HepG2 (cell line): ENCODE measurements at regions not wholly inside any gene's neighbourhood (a gene's known extent, or its start where the extent isn't known, plus 50 kb on each side); places are given as distances from the start of the nearest gene placed in this dataset.

Experiments used
- ATAD3A ChIP-seq: sonication (generic); formaldehyde crosslinking; IDR thresholded peaks from 2 replicates; pipeline ENCODE4 v1.4.0; 2020; ENCODE audit warnings: missing genetic modification reagents
- DR1 ChIP-seq: sonication (generic); formaldehyde crosslinking; IDR thresholded peaks from 2 replicates; pipeline ENCODE4 v1.8.0; 2021; ENCODE audit warnings: mild to moderate bottlenecking, missing genetic modification reagents, inconsistent platforms
- HINFP ChIP-seq: sonication (generic); formaldehyde crosslinking; IDR thresholded peaks from 2 replicates; pipeline ENCODE4 v1.4.0; 2020; ENCODE audit warnings: low read depth, mild to moderate bottlenecking, missing genetic modification reagents
- ZNF432 ChIP-seq: sonication (generic); formaldehyde crosslinking; IDR thresholded peaks from 2 replicates; pipeline ENCODE4 v1.5.0; 2020; ENCODE audit warnings: missing genetic modification reagents, mild to moderate bottlenecking, borderline replicate concordance
- ZNF607 ChIP-seq: sonication (generic); formaldehyde crosslinking; IDR thresholded peaks from 2 replicates; pipeline ENCODE4 v1.5.1; 2020; ENCODE audit warnings: missing genetic modification reagents, mild to moderate bottlenecking, borderline replicate concordance
- TF ChIP-seq, protein P1 (sequence below), 2 experiments: fragments of 450-650 bp in 1 of 2; sonication (generic) in 1 of 2; formaldehyde crosslinking in 1 of 2; IDR thresholded peaks; 2 replicates each; pipeline versions ENCODE4 v1.6.1 to v1.8.0; 2016 to 2022; ENCODE audit warnings: antibody characterized with exemption in 1 of 2, mild to moderate bottlenecking in 1 of 2, missing genetic modification reagents in 1 of 2

- TF ChIP-seq, protein P1, sequence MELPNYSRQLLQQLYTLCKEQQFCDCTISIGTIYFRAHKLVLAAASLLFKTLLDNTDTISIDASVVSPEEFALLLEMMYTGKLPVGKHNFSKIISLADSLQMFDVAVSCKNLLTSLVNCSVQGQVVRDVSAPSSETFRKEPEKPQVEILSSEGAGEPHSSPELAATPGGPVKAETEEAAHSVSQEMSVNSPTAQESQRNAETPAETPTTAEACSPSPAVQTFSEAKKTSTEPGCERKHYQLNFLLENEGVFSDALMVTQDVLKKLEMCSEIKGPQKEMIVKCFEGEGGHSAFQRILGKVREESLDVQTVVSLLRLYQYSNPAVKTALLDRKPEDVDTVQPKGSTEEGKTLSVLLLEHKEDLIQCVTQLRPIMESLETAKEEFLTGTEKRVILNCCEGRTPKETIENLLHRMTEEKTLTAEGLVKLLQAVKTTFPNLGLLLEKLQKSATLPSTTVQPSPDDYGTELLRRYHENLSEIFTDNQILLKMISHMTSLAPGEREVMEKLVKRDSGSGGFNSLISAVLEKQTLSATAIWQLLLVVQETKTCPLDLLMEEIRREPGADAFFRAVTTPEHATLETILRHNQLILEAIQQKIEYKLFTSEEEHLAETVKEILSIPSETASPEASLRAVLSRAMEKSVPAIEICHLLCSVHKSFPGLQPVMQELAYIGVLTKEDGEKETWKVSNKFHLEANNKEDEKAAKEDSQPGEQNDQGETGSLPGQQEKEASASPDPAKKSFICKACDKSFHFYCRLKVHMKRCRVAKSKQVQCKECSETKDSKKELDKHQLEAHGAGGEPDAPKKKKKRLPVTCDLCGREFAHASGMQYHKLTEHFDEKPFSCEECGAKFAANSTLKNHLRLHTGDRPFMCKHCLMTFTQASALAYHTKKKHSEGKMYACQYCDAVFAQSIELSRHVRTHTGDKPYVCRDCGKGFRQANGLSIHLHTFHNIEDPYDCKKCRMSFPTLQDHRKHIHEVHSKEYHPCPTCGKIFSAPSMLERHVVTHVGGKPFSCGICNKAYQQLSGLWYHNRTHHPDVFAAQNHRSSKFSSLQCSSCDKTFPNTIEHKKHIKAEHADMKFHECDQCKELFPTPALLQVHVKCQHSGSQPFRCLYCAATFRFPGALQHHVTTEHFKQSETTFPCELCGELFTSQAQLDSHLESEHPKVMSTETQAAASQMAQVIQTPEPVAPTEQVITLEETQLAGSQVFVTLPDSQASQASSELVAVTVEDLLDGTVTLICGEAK (IDR thresholded peaks at IDR 0.05), result no peak
- TF ChIP-seq, protein P1 (CRISPR knock-in tag; IDR thresholded peaks at IDR 0.05), result no peak
- TF ChIP-seq DR1 (CRISPR knock-in tag) (no peak), HINFP (CRISPR knock-in tag) (no peak), ZNF607 (CRISPR knock-in tag) (no peak), ZNF432 (CRISPR knock-in tag) (no peak), ATAD3A (CRISPR knock-in tag) (no peak)
Observed at GRCh38 chr6:139982652-139983295, 608.3 kb upstream of the CITED2 start (continued).
